C4-2B (cell line): ENCODE measurements at regions not wholly inside any gene's neighbourhood (a gene's known extent, or its start where the extent isn't known, plus 50 kb on each side); places are given as distances from the start of the nearest gene placed in this dataset.

Source experiments
- H3K27ac ChIP-seq: fragments of 450-650 bp; 2 replicates; pipeline ENCODE4 v1.5.1; 2017
- CTCF ChIP-seq: fragments of 450-650 bp; conservative IDR thresholded peaks from 2 replicates; pipeline ENCODE4 v1.5.1; 2017; ENCODE audit warnings: mild to moderate bottlenecking
- ZFX ChIP-seq: fragments of 450-650 bp; IDR thresholded peaks from 2 replicates; pipeline ENCODE4 v1.6.1; 2017

- TF ChIP-seq CTCF (no peak), ZFX (no peak)
- no peak overlapping the region for H3K27ac ChIP-seq
Observed at GRCh38 chr13:104975272-104975671, 1560.2 kb downstream of the EFNB2 start.

- H3K27ac ChIP-seq, result no peak overlapping the region
- TF ChIP-seq ZFX (no peak), CTCF (no peak)
Observed at GRCh38 chr13:104968876-104969275, 1566.6 kb downstream of the EFNB2 start.

GRCh38 chr13:104967836-104968630 is 1567.4 kb downstream of the EFNB2 start:
- H3K27ac ChIP-seq, result no peak overlapping the region
- no peak for TF ChIP-seq ZFX
- TF ChIP-seq CTCF, result no peak

- no peak overlapping the region for H3K27ac ChIP-seq
- TF ChIP-seq ZFX (no peak), CTCF (no peak)
Observed at GRCh38 chr13:104967376-104967775, 1568.1 kb downstream of the EFNB2 start.

GRCh38 chr13:104962411-104962810 is 1573.1 kb downstream of the EFNB2 start:
- TF ChIP-seq ZFX, result no peak
- no peak for TF ChIP-seq CTCF
- H3K27ac ChIP-seq, result no peak overlapping the region

- TF ChIP-seq CTCF (no peak), ZFX (no peak)
- no peak overlapping the region for H3K27ac ChIP-seq
Observed at GRCh38 chr13:104961246-104961645, 1574.2 kb downstream of the EFNB2 start.

- H3K27ac ChIP-seq, result no peak overlapping the region
- no peak for TF ChIP-seq CTCF
- TF ChIP-seq ZFX, result no peak
Observed at GRCh38 chr13:104954210-104954609, 1581.3 kb downstream of the EFNB2 start.
